Stimulated activated CD4-positive, alpha-beta T cell treated with anti-CD3 and anti-CD28 coated beads, TNF-alpha, amount 100 ng/mL, for 24 hours (primary cell): ENCODE measurements at regions not wholly inside any gene's neighbourhood (a gene's known extent, or its start where the extent isn't known, plus 50 kb on each side); places are given as distances from the start of the nearest gene placed in this dataset.
"Not testable (repeated sequence)": the region's sequence is repeated elsewhere in the genome, so short reads cannot be mapped to it uniquely, and the experiment has no call there.

Experiments
- DNase-seq, 3 experiments: peaks; one replicate each; pipeline ENCODE4 v3.0.0-alpha.2; 2020; ENCODE audit warnings: low read depth in 3 of 3

GRCh38 chr1:199780948-199781670, 246.4 kb upstream of the NR5A2 start:
- DNase-seq, result no peak

- DNase-seq, result no peak
Measured at GRCh38 chr1:199784138-199784895, 243.2 kb upstream of the NR5A2 start.

GRCh38 chr1:199786695-199787094, 240.8 kb upstream of the NR5A2 start:
- DNase-seq, result no peak

- no peak for DNase-seq
Measured at GRCh38 chr1:199789141-199789540, 238.4 kb upstream of the NR5A2 start.

GRCh38 chr1:199791495-199791894, 236.0 kb upstream of the NR5A2 start:
- DNase-seq, result no peak

GRCh38 chr1:199792874-199793273, 234.6 kb upstream of the NR5A2 start:
- no peak for DNase-seq

GRCh38 chr1:199794105-199794863, 233.2 kb upstream of the NR5A2 start:
- DNase-seq, result no peak

- no peak for DNase-seq
Measured at GRCh38 chr1:199799116-199799515, 228.4 kb upstream of the NR5A2 start.

GRCh38 chr1:199804526-199804925, 223.0 kb upstream of the NR5A2 start:
- no peak for DNase-seq

- DNase-seq, result no peak
Measured at GRCh38 chr1:199808110-199808870, 219.2 kb upstream of the NR5A2 start.

- DNase-seq, result no peak
Measured at GRCh38 chr1:199809311-199809710, 218.2 kb upstream of the NR5A2 start.

GRCh38 chr1:199811163-199811562, 216.3 kb upstream of the NR5A2 start:
- DNase-seq, result no peak

- no peak for DNase-seq
Measured at GRCh38 chr1:199813198-199813597, 214.3 kb upstream of the NR5A2 start.

GRCh38 chr1:199815947-199816346, 211.6 kb upstream of the NR5A2 start:
- DNase-seq, result no peak

- no peak for DNase-seq
Measured at GRCh38 chr1:199817266-199817665, 210.2 kb upstream of the NR5A2 start.

- DNase-seq, result no peak
Measured at GRCh38 chr1:199821029-199821779, 206.3 kb upstream of the NR5A2 start.

- no peak for DNase-seq
Measured at GRCh38 chr1:199832451-199832850, 195.1 kb upstream of the NR5A2 start.

- DNase-seq, result no peak
Measured at GRCh38 chr1:199834711-199835110, 192.8 kb upstream of the NR5A2 start.

- DNase-seq, result no peak
Measured at GRCh38 chr1:199836430-199836829, 191.1 kb upstream of the NR5A2 start.

GRCh38 chr1:199837321-199837720, 190.2 kb upstream of the NR5A2 start:
- DNase-seq, result no peak

- not testable (repeated sequence) for DNase-seq
Measured at GRCh38 chr1:199839608-199840007, 187.9 kb upstream of the NR5A2 start.
